GM21619 (cell line): ENCODE measurements at regions not wholly inside any gene's neighbourhood (a gene's known extent, or its start where the extent isn't known, plus 50 kb on each side); places are given as distances from the start of the nearest gene placed in this dataset.

Experiments used
- ATAC-seq: cut with Tn5 transposase; IDR thresholded peaks from one replicate; pipeline ENCODE4 v1.9.1; 2021; ENCODE audit not compliant: unreplicated experiment

- no peak for ATAC-seq
Measured at GRCh38 chr2:103942199-103942598, 911.7 kb upstream of the POU3F3 start.

- ATAC-seq: no peak
Measured at GRCh38 chr2:103945083-103945482, 908.8 kb upstream of the POU3F3 start.

- ATAC-seq: no peak
Measured at GRCh38 chr2:103959174-103960128, 894.5 kb upstream of the POU3F3 start.

- no peak for ATAC-seq
Measured at GRCh38 chr2:103960129-103960513, 893.8 kb upstream of the POU3F3 start.

- no peak for ATAC-seq
Measured at GRCh38 chr2:103960951-103961350, 893.0 kb upstream of the POU3F3 start.

GRCh38 chr2:103961862-103962261 is 892.1 kb upstream of the POU3F3 start:
- no peak for ATAC-seq

GRCh38 chr2:103962670-103963069 is 891.2 kb upstream of the POU3F3 start:
- ATAC-seq: no peak

- no peak for ATAC-seq
Measured at GRCh38 chr2:103963146-103963725, 890.7 kb upstream of the POU3F3 start.

GRCh38 chr2:103977241-103977640 is 876.7 kb upstream of the POU3F3 start:
- no peak for ATAC-seq

GRCh38 chr2:103977668-103978067 is 876.2 kb upstream of the POU3F3 start:
- no peak for ATAC-seq

- no peak for ATAC-seq
Measured at GRCh38 chr2:103980401-103980800, 873.5 kb upstream of the POU3F3 start.

GRCh38 chr2:103982691-103983090 is 871.2 kb upstream of the POU3F3 start:
- ATAC-seq: no peak

- no peak for ATAC-seq
Measured at GRCh38 chr2:103986001-103986400, 867.9 kb upstream of the POU3F3 start.

- ATAC-seq: no peak
Measured at GRCh38 chr2:103991591-103991990, 862.3 kb upstream of the POU3F3 start.

- ATAC-seq: no peak
Measured at GRCh38 chr2:104004821-104005220, 849.1 kb upstream of the POU3F3 start.

- ATAC-seq: no peak
Measured at GRCh38 chr2:104016801-104017200, 837.1 kb upstream of the POU3F3 start.

GRCh38 chr2:104023306-104023705 is 830.6 kb upstream of the POU3F3 start:
- no peak for ATAC-seq

GRCh38 chr2:104023765-104024164 is 830.1 kb upstream of the POU3F3 start:
- ATAC-seq: no peak

- no peak for ATAC-seq
Measured at GRCh38 chr2:104025295-104025694, 828.6 kb upstream of the POU3F3 start.

GRCh38 chr2:104026725-104027124 is 827.2 kb upstream of the POU3F3 start:
- no peak for ATAC-seq

GRCh38 chr2:104027321-104027720 is 826.6 kb upstream of the POU3F3 start:
- no peak for ATAC-seq

GRCh38 chr2:104028061-104028460 is 825.9 kb upstream of the POU3F3 start:
- ATAC-seq: no peak
